GM18909 (cell line): ENCODE measurements at regions not wholly inside any gene's neighbourhood (a gene's known extent, or its start where the extent isn't known, plus 50 kb on each side); places are given as distances from the start of the nearest gene placed in this dataset.

ENCODE experiments used
- ATAC-seq: cut with Tn5 transposase; IDR thresholded peaks from one replicate; pipeline ENCODE4 v1.9.1; 2021; ENCODE audit warnings: mild to moderate bottlenecking; ENCODE audit not compliant: unreplicated experiment, poor library complexity

GRCh38 chr6:113530769-113531168 lies 326.4 kb upstream of the MARCKS start:
- ATAC-seq, result no peak

- ATAC-seq, result no peak
These were observed 317.9 kb upstream of the MARCKS start for GRCh38 chr6:113539202-113539601.

- ATAC-seq, result no peak
These were observed 317.5 kb upstream of the MARCKS start for GRCh38 chr6:113539623-113540022.

- no peak for ATAC-seq
These were observed 316.7 kb upstream of the MARCKS start for GRCh38 chr6:113540466-113540865.

GRCh38 chr6:113551168-113551567 lies 306.0 kb upstream of the MARCKS start:
- no peak for ATAC-seq

GRCh38 chr6:113556775-113557174 lies 300.4 kb upstream of the MARCKS start:
- ATAC-seq, result no peak

- no peak for ATAC-seq
These were observed 298.7 kb upstream of the MARCKS start for GRCh38 chr6:113558431-113558830.

- ATAC-seq, result no peak
These were observed 298.2 kb upstream of the MARCKS start for GRCh38 chr6:113558966-113559365.

GRCh38 chr6:113560376-113560775 lies 296.8 kb upstream of the MARCKS start:
- ATAC-seq, result no peak

- ATAC-seq, result no peak
These were observed 296.2 kb upstream of the MARCKS start for GRCh38 chr6:113560908-113561307.

GRCh38 chr6:113562248-113562647 lies 294.9 kb upstream of the MARCKS start:
- ATAC-seq, result no peak

- peak; percentile 72 for ATAC-seq
These were observed 292.6 kb upstream of the MARCKS start for GRCh38 chr6:113564371-113565171.

- ATAC-seq, result no peak
These were observed 291.8 kb upstream of the MARCKS start for GRCh38 chr6:113565306-113565705.

- no peak for ATAC-seq
These were observed 287.0 kb upstream of the MARCKS start for GRCh38 chr6:113570161-113570560.

- no peak for ATAC-seq
These were observed 286.5 kb upstream of the MARCKS start for GRCh38 chr6:113570641-113571040.

- ATAC-seq, result no peak
These were observed 283.0 kb upstream of the MARCKS start for GRCh38 chr6:113574147-113574546.

- ATAC-seq, result no peak
These were observed 280.8 kb upstream of the MARCKS start for GRCh38 chr6:113576310-113576709.

GRCh38 chr6:113578691-113579090 lies 278.5 kb upstream of the MARCKS start:
- no peak for ATAC-seq

GRCh38 chr6:113584767-113585166 lies 272.4 kb upstream of the MARCKS start:
- no peak for ATAC-seq

GRCh38 chr6:113585246-113585645 lies 271.9 kb upstream of the MARCKS start:
- ATAC-seq, result no peak

- ATAC-seq, result no peak
These were observed 270.6 kb upstream of the MARCKS start for GRCh38 chr6:113586413-113587077.
